Hepatocyte (in vitro differentiated cells): ENCODE measurements at regions not wholly inside any gene's neighbourhood (a gene's known extent, or its start where the extent isn't known, plus 50 kb on each side); places are given as distances from the start of the nearest gene placed in this dataset.

Experiments used
- DNase-seq: peaks from one replicate; pipeline ENCODE4 v3.0.0-alpha.2; 2016; ENCODE audit warnings: low spot score
- H2AFZ ChIP-seq: fragments of 200-600 bp; sonication (generic); 2 replicates; pipeline ENCODE4 v1.6.0; 2016; ENCODE audit warnings: antibody characterized with exemption, mild to moderate bottlenecking
- H3K27ac ChIP-seq: fragments of 200-600 bp; sonication (generic); 2 replicates; pipeline ENCODE4 v1.5.1; 2016; ENCODE audit warnings: mild to moderate bottlenecking
- H3K27me3 ChIP-seq: fragments of 200-600 bp; sonication (generic); 2 replicates; pipeline ENCODE4 v1.6.1; 2016
- H3K36me3 ChIP-seq: fragments of 200-600 bp; sonication (generic); replicated peaks from 2 replicates; pipeline ENCODE4 v1.5.1; 2016; ENCODE audit warnings: low read depth; ENCODE audit not compliant: insufficient read depth
- H3K4me1 ChIP-seq: fragments of 200-600 bp; sonication (generic); 2 replicates; pipeline ENCODE4 v1.5.1; 2016; ENCODE audit warnings: mild to moderate bottlenecking, moderate library complexity; ENCODE audit not compliant: insufficient read depth
- H3K4me2 ChIP-seq: fragments of 200-600 bp; sonication (generic); 2 replicates; pipeline ENCODE4 v1.6.0; 2016
- H3K4me3 ChIP-seq: fragments of 200-600 bp; sonication (generic); 2 replicates; pipeline ENCODE4 v1.5.1; 2016; ENCODE audit warnings: mild to moderate bottlenecking
- H3K79me2 ChIP-seq: fragments of 200-600 bp; sonication (generic); 2 replicates; pipeline ENCODE4 v1.6.0; 2017; ENCODE audit warnings: mild to moderate bottlenecking
- H3K9me2 ChIP-seq: fragments of 200-600 bp; sonication (generic); replicated peaks from 2 replicates; pipeline ENCODE4 v1.6.0; 2017; ENCODE audit warnings: mild to moderate bottlenecking; ENCODE audit not compliant: insufficient read depth
- H3K9me3 ChIP-seq: fragments of 200-600 bp; sonication (generic); 2 replicates; pipeline ENCODE4 v1.5.1; 2016; ENCODE audit warnings: low read depth, mild to moderate bottlenecking
- H4K20me1 ChIP-seq: fragments of 200-600 bp; sonication (generic); 2 replicates; pipeline ENCODE4 v1.6.0; 2016; ENCODE audit warnings: mild to moderate bottlenecking; ENCODE audit not compliant: insufficient read depth, poor library complexity, severe bottlenecking
- EZH2 ChIP-seq: fragments of 200-600 bp; sonication (generic); IDR thresholded peaks from 2 replicates; pipeline ENCODE4 v1.6.1; 2016; ENCODE audit warnings: antibody characterized with exemption, mild to moderate bottlenecking, borderline replicate concordance
- EZH2phosphoT487 ChIP-seq: fragments of 200-600 bp; sonication (generic); IDR thresholded peaks from one replicate; pipeline ENCODE4 v1.6.1; 2018; ENCODE audit warnings: antibody characterized with exemption, mild to moderate bottlenecking, low read depth, moderate library complexity; ENCODE audit not compliant: unreplicated experiment, severe bottlenecking
- WGBS: methylation state at CpG from one replicate; pipeline ENCODE4 v1.1.6; 2016; ENCODE audit warnings: low lambda C conversion rate; ENCODE audit errors: missing lambda C conversion rate; 5-methylcytosine and 5-hydroxymethylcytosine counted together
- TF ChIP-seq, protein P1 (sequence below): fragments of 200-600 bp; sonication (generic); IDR thresholded peaks from 2 replicates; pipeline ENCODE4 v1.5.1; 2016; ENCODE audit warnings: antibody characterized with exemption, mild to moderate bottlenecking; ENCODE audit not compliant: poor library complexity

DNA sequence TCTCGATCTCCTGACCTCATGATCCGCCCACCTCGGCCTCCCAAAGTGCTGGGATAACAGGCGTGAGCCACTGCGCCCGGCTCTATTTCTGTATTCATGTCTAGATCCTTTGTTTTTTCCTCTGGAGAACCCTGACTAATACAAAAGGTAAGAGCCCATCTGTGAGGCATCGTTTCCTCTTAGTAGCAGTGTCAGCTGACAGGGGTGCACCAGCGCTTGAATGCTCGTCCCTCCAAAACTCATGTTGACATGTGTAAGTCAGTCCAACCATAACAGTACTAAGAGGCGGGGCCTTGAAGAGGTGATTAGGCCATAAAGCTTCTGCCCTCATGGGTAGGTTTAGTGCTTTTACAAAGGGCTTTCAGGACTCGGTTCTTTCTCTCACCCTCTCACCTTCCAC lies 470.1 kb upstream of the B3GAT1 start:
- 88% methylated on average over 11 of the region's 11 CpGs for WGBS
- no peak overlapping the region for H3K4me3 ChIP-seq
- no peak overlapping the region for H3K4me2 ChIP-seq

DNA sequence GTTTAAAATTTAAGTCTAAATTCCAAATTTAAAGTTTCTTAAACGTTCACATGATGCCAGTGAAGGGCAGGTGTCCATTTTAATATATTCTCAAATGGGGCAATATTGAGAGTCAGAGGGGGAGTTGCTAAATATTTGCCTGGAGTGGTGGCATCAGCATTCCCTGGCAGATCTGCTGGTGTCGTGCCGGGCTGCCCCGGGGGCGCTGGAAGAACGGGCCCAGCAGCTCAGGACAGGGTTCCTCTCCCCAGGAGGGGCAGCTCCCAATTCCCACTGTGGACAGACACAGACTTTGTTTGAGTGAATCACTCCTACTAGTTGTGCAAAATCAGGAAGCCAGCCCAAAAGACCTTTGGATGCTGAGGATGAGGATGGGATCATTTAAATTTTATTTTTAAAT lies 468.7 kb upstream of the B3GAT1 start:
- WGBS: 78% methylated on average over 6 of the region's 6 CpGs
- DNase-seq: no peak

More for the DNA sequence above, 470.1 kb upstream of the B3GAT1 start:
- Histone ChIP-seq H3K9me2 (no peaks in the 10 kb centered on the region), H3K27me3 (peaks cover 17% of the 10 kb centered on the region), H3K4me1 (no peaks in the 10 kb centered on the region), H3K79me2 (no peaks in the 10 kb centered on the region), H3K9me3 (no peaks in the 10 kb centered on the region), H3K36me3 (no peaks in the 10 kb centered on the region), H2AFZ (no peak overlapping the region), H3K27ac (no peak overlapping the region), H4K20me1 (no peaks in the 10 kb centered on the region)
- no peak for DNase-seq
- TF ChIP-seq, protein P1, sequence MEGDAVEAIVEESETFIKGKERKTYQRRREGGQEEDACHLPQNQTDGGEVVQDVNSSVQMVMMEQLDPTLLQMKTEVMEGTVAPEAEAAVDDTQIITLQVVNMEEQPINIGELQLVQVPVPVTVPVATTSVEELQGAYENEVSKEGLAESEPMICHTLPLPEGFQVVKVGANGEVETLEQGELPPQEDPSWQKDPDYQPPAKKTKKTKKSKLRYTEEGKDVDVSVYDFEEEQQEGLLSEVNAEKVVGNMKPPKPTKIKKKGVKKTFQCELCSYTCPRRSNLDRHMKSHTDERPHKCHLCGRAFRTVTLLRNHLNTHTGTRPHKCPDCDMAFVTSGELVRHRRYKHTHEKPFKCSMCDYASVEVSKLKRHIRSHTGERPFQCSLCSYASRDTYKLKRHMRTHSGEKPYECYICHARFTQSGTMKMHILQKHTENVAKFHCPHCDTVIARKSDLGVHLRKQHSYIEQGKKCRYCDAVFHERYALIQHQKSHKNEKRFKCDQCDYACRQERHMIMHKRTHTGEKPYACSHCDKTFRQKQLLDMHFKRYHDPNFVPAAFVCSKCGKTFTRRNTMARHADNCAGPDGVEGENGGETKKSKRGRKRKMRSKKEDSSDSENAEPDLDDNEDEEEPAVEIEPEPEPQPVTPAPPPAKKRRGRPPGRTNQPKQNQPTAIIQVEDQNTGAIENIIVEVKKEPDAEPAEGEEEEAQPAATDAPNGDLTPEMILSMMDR: no peak
- no peak for TF ChIP-seq EZH2
- TF ChIP-seq EZH2phosphoT487: no peak

DNA sequence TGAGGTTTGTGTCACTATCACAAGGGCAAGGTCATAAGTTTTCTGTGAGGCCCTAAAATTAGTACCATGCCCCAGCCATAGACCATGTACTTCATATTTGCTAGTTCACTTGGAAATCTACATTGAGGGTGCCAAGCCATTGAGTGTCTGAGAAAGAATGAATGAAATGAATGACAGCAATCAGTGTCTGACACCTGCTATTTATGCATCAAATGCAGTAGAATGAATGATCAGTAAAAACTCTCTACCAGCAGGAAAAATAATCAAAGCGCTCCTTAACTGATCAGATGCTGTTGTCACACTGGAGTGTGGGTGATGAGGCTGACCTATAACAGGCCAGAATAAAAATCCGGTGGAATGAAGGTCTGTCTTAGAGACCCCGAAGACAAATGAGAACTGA lies 467.9 kb upstream of the B3GAT1 start:
- Histone ChIP-seq H3K4me1 (no peaks in the 10 kb centered on the region), H3K27me3 (peaks cover 17% of the 10 kb centered on the region), H3K79me2 (no peaks in the 10 kb centered on the region), H3K27ac (no peak overlapping the region), H3K4me3 (no peak overlapping the region), H3K4me2 (no peak overlapping the region), H2AFZ (no peak overlapping the region), H3K9me3 (no peaks in the 10 kb centered on the region), H4K20me1 (no peaks in the 10 kb centered on the region), H3K36me3 (no peaks in the 10 kb centered on the region), H3K9me2 (no peaks in the 10 kb centered on the region)
- no peak for DNase-seq
- WGBS: 92% methylated on average over 3 of the region's 3 CpGs
- TF ChIP-seq EZH2: no peak
- TF ChIP-seq, protein P1: no peak
- no peak for TF ChIP-seq EZH2phosphoT487

More for the DNA sequence above, 468.7 kb upstream of the B3GAT1 start:
- Histone ChIP-seq H3K4me1 (no peaks in the 10 kb centered on the region), H4K20me1 (no peaks in the 10 kb centered on the region), H3K4me2 (no peak overlapping the region), H3K36me3 (no peaks in the 10 kb centered on the region), H3K27ac (no peak overlapping the region), H3K27me3 (peaks cover 17% of the 10 kb centered on the region), H3K9me2 (no peaks in the 10 kb centered on the region), H3K9me3 (no peaks in the 10 kb centered on the region), H3K79me2 (no peaks in the 10 kb centered on the region), H2AFZ (no peak overlapping the region), H3K4me3 (no peak overlapping the region)
- TF ChIP-seq EZH2 (no peak), EZH2phosphoT487 (no peak)
- TF ChIP-seq, protein P1: no peak

DNA sequence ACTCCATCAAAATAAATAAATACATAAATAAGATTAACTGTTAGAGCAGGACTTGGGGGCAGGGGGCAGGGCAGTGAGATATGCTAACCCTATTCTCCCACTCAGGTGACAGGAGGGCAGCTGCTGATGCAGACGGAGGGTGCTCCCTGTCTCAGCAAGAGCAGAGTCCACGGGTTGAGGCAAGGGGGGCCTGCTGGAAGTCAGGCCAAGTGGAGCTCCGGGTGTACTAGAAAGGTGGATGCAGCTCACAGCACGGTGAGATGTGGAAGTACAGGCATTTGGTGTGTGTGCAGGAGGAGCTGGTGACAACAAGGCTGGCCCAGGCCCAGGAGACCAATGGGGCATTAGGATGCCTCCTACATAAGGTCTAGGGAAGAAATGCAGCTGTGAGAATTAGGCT lies 467.3 kb upstream of the B3GAT1 start:
- WGBS: 72% methylated on average over 4 of the region's 4 CpGs
- no peak overlapping the region for H3K4me2 ChIP-seq
- no peak overlapping the region for H3K4me3 ChIP-seq
- H3K36me3 ChIP-seq: no peaks in the 10 kb centered on the region
- H3K9me2 ChIP-seq: no peaks in the 10 kb centered on the region
- no peaks in the 10 kb centered on the region for H3K79me2 ChIP-seq
- no peak overlapping the region for H2AFZ ChIP-seq
- H3K27me3 ChIP-seq: peaks cover 17% of the 10 kb centered on the region
- H3K27ac ChIP-seq: no peak overlapping the region
- H3K9me3 ChIP-seq: no peaks in the 10 kb centered on the region
- H3K4me1 ChIP-seq: no peaks in the 10 kb centered on the region
- no peak for DNase-seq
- no peak for TF ChIP-seq EZH2phosphoT487
- TF ChIP-seq EZH2: no peak
- TF ChIP-seq, protein P1: no peak
- H4K20me1 ChIP-seq: no peaks in the 10 kb centered on the region
